IPS-NIHi7 (cell line): ENCODE measurements at regions not wholly inside any gene's neighbourhood (a gene's known extent, or its start where the extent isn't known, plus 50 kb on each side); places are given as distances from the start of the nearest gene placed in this dataset.
"Not testable (repeated sequence)": the region's sequence is repeated elsewhere in the genome, so short reads cannot be mapped to it uniquely, and the experiment has no call there.

ENCODE experiments used
- DNase-seq: peaks from one replicate; pipeline ENCODE4 v3.0.0; 2012; ENCODE audit warnings: mixed read lengths; ENCODE audit errors: extremely low spot score

DNA sequence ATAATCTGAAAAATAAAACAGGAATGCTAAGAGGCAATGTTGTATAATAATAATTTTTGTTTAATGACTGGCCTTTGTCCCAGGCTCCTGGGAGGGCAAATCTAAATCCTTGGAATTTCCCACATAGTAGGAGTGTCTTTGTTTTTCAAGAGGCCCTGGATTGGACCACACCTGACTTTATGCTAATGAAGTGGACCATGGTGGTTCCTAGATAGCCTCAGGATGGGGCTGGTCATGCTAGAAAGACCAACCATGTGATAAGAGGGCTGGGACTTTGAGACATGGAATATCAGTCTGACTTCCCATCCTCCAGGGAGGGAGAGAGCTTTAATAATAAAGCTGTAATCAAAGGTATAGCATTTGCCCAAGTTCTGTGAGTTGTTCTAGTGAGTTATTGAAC lies 138.2 kb upstream of the RAB4A start:
- no peak for DNase-seq

DNA sequence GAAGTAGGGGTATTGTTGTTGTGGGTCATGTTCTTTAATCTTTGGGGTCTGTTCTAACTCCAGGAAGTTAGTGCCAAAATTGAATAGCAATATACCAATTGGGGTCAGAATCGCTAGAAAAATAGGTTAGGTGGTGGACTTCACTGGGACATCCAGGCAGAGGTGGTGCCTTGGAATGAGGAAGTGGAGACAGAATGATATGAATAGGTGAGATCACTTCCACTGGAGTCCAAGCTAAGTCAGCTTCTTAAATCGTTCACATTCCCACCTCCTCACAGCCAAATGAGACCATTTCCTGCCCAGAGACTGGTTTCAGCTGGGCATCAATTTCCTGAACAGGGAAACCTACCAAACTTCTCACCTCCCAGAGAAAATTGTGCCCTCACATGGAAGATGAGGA lies 137.8 kb upstream of the RAB4A start:
- DNase-seq, result no peak

DNA sequence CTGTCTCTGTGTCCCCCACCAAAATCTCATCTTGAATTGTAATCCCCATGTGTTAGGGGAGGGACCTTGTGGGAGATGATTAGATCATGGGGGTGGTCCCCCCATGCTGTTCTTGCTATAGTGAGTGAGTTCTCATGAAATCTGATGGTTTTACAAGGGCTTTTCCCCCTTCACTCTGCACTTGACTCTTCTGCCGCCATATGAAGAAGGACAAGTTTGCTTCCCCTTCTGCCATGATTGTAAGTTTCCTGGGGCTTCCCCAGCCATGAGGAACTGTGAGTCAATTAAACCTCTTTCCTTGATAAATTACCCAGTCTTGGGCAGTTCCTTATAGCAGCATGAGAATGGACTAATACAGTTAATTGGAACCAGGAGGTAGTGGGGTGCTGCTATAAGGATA lies 137.1 kb upstream of the RAB4A start:
- no peak for DNase-seq

DNA sequence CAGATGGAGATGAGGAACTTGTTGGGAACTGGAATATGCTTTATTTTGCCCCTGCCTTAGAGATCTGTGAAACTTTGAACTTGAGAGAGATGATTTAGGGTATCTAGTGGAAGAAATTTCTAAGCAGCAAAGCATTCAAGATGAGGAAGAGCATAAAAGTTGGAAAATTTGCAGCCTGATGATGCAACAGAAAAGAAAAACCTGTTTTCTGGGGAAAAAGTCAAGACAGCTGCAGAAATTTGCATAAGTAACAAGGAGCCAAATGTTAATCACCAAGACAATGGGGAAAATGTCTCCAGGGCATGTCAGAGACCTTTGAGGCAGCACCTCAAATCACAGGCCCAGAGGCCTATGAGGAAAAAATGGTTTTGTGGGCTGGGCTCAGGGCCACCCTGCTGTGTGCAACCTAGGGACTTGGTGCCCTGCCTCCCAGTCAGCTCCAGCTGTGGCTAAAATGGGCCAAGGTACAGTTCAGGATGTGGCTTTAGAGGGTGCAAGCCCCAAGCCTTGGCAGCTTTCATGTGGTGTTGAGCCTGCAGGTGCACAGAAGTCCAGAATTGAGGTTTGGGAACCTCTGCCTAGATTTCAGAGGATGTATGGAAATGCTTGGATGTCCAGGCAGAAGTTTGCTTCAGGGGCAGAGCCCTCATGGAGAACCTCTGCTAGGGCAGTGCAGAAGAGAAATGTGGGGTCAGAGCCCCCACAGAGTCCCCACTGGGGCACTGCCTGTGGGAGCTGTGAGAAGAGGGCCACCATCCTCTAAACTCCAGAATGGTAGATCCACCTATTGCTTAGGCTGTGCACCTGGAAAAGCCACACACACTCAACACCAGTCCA lies 136.3 kb upstream of the RAB4A start:
- DNase-seq, result not testable (repeated sequence)

DNA sequence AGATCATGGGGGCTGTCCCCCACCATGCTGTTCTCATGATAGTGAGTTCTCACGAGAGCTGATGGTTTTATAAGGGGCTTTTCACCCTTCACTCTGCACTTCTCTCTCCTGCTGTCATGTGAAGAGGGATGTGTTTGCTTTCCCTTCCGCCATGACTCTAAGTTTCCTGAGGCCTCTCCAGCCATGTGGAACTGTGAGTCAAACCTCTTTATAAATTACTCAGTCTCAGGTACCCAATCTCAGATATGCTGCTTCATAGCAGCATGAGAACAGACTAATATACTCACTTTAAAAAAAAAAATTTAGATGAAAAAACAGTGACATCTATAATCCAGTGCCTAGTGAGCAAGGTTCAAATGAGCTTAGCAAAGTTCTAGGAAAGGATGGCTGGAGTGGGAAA lies 135.1 kb upstream of the RAB4A start:
- DNase-seq, result no peak

DNA sequence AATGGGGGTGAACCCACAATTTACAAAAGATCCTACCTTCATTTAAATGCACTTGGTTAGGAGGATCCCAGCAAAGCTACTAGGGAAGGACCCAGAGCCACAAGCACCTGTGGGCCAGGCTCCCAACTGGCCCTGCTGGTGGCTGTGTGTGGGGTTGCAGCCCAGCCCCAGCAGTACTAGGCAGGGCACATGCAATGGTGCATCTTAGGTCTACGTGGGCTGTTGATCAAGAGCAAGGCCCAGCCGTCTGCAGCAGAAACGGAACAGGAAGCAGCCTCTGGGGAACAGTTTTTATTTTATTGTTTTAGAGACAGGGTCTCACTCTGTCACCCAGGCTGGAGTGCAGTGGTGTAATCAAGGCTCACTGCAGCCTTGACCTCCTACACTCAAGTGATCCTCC lies 134.1 kb upstream of the RAB4A start:
- DNase-seq, result no peak

DNA sequence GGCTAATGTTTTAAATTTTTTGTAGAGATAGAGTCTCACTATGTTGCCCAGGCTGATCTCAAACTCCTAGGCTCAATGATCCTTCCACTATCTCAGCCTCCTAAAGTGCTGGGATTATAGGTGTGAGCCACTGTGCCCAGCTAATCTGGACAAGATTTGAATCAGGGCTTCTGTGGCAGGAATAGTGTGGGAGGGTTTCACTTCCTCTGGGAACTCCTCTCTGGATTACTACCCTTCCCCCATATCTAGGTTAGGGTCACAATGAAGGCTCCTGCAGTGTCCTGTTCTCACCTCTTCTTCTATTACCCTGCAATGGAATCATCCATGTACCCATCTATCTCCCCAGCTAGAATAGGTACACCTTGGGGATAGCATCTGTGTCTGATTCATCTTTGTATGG lies 133.6 kb upstream of the RAB4A start:
- DNase-seq, result no peak

DNA sequence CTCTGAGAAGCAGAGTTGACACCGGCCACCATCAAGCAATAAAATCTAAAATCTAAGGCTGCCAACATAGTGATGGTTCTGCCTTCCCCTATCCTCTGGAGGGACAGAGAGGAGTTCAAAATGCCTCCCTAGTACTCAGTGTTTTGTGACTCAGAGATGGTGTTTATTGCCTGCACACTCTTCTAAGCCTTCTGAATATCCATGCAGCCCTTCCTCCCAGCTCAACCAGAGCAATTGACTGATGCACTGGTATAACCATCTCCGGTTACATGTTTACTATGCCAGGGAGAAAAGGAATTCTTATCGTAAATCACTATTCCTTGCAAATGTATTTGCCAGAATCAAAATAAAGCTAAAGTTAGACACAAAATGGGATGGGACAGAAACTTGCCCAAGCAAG lies 132.9 kb upstream of the RAB4A start:
- no peak for DNase-seq

DNA sequence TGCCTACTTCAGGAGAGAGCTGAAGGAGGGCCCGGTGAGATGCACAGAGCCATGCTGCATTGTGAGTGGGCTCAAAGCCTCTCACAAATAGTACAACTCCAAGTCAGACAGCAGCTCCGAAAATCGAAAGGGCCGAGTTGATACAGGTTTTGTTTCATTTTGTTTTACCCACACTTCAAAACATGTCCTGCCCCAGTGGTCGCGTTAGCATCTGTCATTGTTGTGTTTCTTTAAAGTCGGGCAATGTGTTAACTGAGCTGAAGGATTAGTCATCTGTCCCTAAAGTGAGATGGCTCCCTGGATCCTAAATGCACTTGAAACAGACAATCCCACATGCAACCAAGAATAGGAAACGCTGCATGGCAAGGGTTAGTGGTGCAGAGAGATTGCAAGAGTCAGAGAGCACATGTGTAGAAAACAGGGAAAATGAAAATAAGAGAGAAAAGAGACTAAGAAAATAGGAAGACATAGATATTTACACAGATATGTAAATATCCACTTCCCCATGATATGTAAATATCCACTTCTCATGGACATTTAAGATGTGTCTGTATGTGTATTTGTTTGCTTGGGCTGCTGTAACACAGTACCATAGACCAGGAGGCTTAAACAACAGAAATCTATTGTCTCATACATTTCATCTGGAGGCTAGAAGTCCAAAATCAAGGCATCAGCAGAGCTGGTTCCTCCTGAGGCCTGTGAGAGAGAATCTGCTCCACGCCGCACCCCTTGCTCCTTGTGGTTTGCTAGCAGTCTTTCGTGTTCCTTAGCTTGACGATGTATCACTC lies 131.4 kb upstream of the RAB4A start:
- DNase-seq, result no peak

DNA sequence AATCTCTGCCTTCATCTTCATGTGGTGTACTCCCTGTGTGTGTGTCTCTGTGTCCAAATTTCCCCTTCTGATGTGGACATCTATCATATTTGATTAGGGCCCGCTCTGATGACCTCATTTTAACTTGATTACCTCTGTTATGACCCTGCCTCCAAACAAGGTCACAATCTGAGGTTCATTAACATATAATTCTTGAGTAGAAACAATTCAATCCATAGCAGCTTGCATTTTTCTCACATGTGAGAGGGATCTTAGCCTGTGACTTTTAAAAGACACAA lies 130.9 kb upstream of the RAB4A start:
- DNase-seq, result no peak

DNA sequence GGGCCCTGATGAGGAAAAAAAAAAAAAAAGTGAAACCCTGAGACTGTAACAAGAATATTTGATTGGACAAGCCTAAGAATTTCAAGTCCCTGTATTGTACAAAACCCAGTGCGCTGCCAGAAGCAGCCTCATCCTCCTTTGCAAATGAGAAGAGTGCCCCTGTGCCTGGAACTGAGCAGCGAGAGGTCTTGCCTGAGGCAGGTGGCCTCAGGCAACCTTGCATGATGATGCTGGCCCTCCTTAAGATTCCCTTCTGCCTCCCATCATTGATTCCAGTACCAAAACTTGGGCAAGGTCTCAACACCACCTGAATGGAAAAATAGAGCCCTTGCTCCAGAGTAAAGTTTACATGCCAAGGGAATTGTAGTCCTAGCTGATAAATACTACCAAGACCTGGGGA lies 129.6 kb upstream of the RAB4A start:
- no peak for DNase-seq

DNA sequence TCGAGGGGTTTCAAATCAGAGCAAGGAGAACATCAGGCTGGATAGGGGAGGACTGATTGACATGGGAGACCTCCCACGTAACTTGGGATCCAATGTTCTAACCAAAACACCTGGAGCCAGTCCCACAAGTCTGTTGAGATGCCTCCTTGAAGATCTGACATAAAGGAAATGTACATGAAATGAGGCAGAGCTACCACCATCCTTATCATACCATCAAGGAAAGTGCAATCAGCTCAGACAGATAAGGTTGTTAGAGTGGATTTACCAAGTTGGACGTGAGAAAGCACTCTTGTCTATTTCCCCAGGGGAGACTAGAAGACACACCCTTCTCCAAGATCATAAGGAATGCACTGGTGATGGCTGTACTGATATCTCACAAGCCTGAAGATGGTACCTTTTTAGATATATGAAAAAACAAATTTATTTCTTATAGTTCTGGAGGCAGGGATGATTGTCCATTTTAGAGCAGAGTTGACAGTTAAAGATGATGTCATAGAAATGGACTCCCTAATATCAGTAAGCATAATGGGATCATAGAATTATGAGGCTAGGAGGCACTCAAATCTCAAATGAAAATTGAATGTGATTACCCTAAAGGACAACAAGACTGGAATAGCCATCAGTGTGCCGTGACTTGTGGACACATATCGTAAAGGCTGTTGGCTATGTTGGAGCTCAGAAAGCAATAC lies 129.1 kb upstream of the RAB4A start:
- DNase-seq, result no peak

DNA sequence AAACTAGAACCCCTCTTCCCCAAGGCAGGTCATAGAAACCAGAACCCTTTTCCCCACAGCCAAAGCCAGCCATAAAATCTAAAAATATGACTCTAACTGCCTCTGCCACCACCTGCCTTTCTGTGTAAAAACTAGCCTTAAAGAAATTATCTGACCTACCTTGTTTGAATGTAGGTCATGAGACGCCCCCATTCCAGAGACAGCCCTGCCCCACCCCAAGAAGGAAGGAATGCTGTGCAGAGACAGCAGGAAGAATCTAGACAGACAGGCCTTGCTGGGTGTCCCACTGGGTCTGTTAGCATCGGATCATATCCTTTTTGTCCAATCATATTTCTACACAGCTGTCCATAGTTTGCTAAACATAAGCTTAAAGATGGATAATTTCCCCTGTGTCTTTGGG lies 128.4 kb upstream of the RAB4A start:
- no peak for DNase-seq

DNA sequence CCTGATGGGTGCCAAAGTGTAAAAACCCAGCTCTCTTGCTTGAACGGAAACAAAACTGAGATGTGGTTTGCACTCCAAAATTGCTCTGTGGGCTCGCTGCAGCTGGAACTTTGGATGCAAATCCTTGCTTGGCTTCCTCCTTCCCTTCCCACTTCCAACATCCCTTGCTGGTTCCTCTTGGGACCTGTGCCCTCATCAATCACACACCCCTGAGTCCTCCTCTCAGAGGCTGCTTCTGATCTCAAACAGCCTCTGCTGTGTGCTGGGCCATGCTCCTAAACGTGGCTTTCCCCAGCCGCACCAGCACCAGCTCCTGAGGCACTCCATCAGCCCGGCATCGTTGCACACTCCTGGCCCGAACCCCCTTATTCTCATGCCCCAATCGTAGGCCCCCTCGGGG lies 124.3 kb upstream of the RAB4A start:
- no peak for DNase-seq

DNA sequence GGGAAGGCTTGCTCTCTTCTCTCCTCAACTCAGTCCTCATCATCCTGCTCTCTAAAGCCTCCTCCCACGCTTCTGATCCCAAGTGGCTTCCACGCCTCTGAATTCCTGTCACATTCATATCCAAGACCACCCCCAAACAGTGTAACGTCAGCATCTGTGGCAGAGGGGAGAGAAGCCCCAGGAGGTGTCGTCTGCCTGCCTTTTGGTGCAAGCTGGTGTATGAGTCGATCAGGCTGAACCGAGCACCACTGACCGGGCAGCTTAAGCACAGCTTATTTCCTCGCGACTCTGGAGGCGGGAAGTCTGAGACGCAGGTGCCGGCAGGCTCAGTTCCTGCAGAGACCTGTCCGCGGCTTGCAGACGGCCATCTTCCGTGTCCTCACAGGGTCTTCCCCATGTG lies 123.8 kb upstream of the RAB4A start:
- DNase-seq, result peak; percentile 36

DNA sequence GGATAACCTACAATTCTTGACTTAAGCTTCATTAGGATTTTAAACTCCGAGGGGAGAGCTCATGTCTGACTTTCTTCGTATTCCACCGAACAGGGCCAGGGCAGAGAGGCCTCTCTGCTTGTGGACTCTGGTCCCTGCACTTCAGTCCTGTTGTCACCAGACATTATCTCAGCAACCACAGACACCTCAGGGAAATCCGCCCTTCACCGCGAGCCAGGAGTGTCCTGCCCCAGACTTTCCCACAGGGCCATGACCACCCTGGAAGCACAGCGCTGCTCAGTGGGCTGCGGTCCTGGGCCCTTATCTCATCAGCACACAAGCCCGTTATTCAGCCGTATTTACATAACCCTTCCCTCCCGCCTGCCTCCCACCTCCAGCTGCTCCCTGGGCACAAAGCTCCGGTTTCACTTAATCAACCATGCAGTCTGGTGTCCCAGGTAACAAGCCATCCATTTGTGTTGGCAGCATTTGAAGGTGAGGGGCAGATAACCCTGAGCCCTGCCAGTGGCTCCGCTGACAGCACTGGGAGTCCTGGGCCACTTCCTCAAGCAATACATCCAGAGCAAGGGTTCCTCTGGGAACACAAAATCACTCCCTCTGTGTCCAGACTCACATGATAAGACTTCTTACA lies 122.8 kb upstream of the RAB4A start:
- DNase-seq, result peak; percentile 71

DNA sequence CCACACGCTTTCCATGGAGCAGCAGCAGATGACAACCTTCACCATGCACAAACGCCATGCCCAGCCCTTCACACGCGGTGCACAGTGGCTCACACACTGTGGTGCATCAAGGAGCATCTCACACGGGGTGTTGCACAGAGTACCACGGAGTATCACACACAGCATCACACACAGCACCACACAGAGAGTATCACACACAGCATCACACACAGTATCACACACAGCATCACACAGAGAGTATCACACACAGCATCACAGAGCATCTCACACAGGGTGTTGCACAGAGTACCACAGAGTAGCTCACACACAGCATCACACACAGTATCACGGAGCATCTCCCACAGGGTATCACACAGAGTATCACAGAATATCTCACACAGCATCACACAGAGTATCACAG lies 122.2 kb upstream of the RAB4A start:
- no peak for DNase-seq

DNA sequence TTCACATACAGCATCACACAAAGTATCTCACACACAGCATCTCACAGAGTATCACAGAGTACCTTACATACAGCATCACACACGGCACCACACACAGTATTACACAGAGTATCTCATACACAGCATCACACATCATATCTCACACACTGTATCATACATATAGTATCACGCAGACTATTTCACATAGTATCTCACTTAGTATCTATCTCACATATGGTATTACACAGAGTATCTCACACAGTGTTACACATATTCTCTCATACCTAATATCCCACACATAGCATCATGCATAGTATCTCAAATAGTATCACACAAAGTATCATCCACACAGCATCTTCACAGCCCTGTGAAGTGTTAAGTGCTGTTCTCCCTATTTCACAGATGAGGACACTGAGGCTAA lies 121.5 kb upstream of the RAB4A start:
- DNase-seq, result no peak

DNA sequence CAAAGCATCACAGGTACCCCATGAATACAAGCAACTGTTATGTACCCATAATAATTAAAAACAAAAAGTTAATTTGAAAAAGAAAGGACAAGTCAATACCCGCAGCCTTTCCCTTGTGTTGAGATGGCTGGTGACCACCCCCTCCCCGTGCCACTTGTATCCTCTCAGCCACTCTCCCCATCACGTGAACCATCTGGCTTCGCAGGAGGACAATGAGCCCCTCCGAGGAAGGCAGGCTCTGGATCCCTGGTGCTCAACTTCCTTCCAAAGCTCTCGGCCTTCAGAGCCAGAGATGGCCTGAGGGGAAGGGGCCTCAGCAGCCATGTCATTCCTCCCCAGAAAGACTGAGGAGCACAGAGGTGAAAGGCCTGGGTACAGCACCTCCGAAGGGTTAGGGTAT lies 120.4 kb upstream of the RAB4A start:
- no peak for DNase-seq

DNA sequence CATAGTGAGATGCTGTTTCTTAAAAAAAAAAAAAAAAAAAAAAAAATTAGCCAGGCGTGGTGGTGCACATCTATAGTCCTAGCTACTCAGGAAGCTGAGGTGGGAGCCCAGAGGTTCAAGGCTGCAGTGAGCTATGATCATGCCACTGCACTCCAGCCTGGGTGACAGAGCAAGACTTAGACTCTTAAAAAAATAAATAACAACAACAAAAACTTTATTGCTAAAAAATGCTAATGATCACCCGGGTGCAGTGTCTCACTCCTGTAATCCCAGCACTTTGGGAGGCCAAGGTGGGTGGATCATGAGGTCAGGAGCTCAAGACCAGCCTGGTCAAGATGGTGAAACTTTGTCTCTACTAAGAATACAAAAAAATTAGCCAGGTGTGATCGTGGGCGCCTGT lies 119.5 kb upstream of the RAB4A start:
- DNase-seq, result not testable (repeated sequence)

DNA sequence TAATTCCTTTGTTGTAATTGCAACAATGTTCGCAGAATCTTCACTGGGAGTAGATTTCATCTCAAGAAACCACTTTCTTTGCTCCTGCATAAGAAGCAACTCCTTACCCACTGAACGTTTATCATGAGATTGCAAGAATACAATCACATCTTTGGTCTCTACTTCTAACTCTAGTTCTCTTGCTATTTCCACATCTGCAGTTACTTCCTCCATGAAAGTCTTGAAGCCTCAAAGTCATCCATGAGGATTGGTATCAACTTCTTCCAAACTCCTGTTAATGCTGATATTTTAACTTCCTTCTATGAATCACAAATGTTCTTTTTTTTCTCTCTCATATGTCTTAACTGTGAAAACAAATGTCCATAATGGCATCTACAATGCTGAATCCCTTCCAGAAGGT lies 118.6 kb upstream of the RAB4A start:
- no peak for DNase-seq

DNA sequence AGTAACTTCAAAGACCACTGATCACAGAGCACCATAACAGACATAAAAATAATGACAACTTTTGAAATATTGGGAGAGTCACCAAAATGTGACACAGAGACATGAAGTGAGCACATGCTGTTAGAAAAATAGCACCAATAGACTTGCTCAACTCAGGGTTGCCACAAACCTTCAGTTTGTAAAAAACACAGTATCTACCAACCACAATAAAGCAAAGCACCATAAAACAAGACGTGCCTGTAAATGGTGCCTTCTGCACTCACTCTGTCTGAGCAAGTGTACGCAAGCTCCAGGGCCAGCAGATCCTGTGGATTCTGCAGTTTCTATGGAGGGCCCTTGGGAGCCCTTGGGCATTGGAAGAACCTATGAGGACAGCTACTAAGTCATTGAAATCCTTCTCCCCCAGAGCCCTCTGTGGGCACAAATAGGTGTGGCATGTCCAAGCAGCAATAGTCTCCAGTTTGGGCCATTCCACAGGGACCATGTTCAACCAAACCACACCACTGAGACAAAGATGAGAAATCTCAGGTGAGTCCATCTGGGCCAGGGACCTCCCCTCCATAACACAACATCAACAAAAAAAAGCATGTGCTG lies 116.9 kb upstream of the RAB4A start:
- DNase-seq, result no peak
